ENCODE measurements at regions not wholly inside any gene's neighbourhood (a gene's known extent, or its start where the extent isn't known, plus 50 kb on each side); places are given as distances from the start of the nearest gene placed in this dataset.

GRCh38 chr12:125604976-125605375, 539.7 kb downstream of the AACS start:
- Histone ChIP-seq H3K27ac (no peak overlapping the region), H3K4me1 (replicated peaks) (no peaks in the 10 kb centered on the region), H3K9me3 (no peaks in the 10 kb centered on the region), H3K36me3 (no peaks in the 10 kb centered on the region), H3K27me3 (replicated peaks; ENCODE audit: insufficient read depth) (no peaks in the 10 kb centered on the region), H3K4me3 (no peak overlapping the region)
- no peak for DNase-seq (ENCODE audit: low spot score)
- TF ChIP-seq POLR2A (IDR thresholded peaks at IDR 0.05) (no peak), POLR2AphosphoS5 (IDR thresholded peaks at IDR 0.05) (no peak)
- WGBS: 30% methylated on average over 4 of the region's 4 CpGs
- intact Hi-C loops (cut with DNase I): no loop called here

GRCh38 chr12:125606312-125606711, 541.1 kb downstream of the AACS start:
- Histone ChIP-seq H3K27me3 (replicated peaks; ENCODE audit: insufficient read depth) (no peaks in the 10 kb centered on the region), H3K27ac (no peak overlapping the region), H3K9me3 (no peaks in the 10 kb centered on the region), H3K4me1 (replicated peaks) (no peaks in the 10 kb centered on the region), H3K36me3 (no peaks in the 10 kb centered on the region), H3K4me3 (no peak overlapping the region)
- TF ChIP-seq CTCF (IDR thresholded peaks at IDR 0.05) (no peak), POLR2AphosphoS5 (IDR thresholded peaks at IDR 0.05) (no peak), POLR2A (IDR thresholded peaks at IDR 0.05) (no peak)
- no peak for DNase-seq (ENCODE audit: low spot score)
- 92% methylated on average over 5 of the region's 5 CpGs for WGBS
- intact Hi-C loops (cut with DNase I): no loop called here

- H3K27ac ChIP-seq: no peak overlapping the region
- intact Hi-C loops (cut with DNase I): no loop called here
- TF ChIP-seq CTCF (IDR thresholded peaks at IDR 0.05) (no peak), POLR2A (IDR thresholded peaks at IDR 0.05) (no peak), POLR2AphosphoS5 (IDR thresholded peaks at IDR 0.05) (no peak)
Observed at GRCh38 chr12:125610292-125610691, 545.1 kb downstream of the AACS start.

GRCh38 chr12:125610971-125611370, 545.7 kb downstream of the AACS start:
- DNase-seq (ENCODE audit: low spot score): no peak
- WGBS: 52% methylated on average over 2 of the region's 2 CpGs
- Histone ChIP-seq H3K27me3 (replicated peaks; ENCODE audit: insufficient read depth) (no peaks in the 10 kb centered on the region), H3K9me3 (no peaks in the 10 kb centered on the region), H3K36me3 (no peaks in the 10 kb centered on the region), H3K4me1 (replicated peaks) (no peaks in the 10 kb centered on the region), H3K4me3 (no peak overlapping the region), H3K27ac (no peak overlapping the region)
- intact Hi-C loops (cut with DNase I): no loop called here
- no peak for TF ChIP-seq CTCF (IDR thresholded peaks at IDR 0.05)
- TF ChIP-seq POLR2AphosphoS5 (IDR thresholded peaks at IDR 0.05): no peak
- TF ChIP-seq POLR2A (IDR thresholded peaks at IDR 0.05): no peak

More at GRCh38 chr12:125610292-125610691, 545.1 kb downstream of the AACS start:
- Histone ChIP-seq H3K9me3 (no peaks in the 10 kb centered on the region), H3K27me3 (replicated peaks; ENCODE audit: insufficient read depth) (no peaks in the 10 kb centered on the region), H3K4me1 (replicated peaks) (no peaks in the 10 kb centered on the region), H3K4me3 (no peak overlapping the region), H3K36me3 (no peaks in the 10 kb centered on the region)
- WGBS: 68% methylated on average over 5 of the region's 5 CpGs
- no peak for DNase-seq (ENCODE audit: low spot score)

- TF ChIP-seq CTCF (IDR thresholded peaks at IDR 0.05) (no peak), POLR2AphosphoS5 (IDR thresholded peaks at IDR 0.05) (no peak), POLR2A (IDR thresholded peaks at IDR 0.05) (no peak)
- Histone ChIP-seq H3K36me3 (no peaks in the 10 kb centered on the region), H3K4me1 (replicated peaks) (no peaks in the 10 kb centered on the region), H3K4me3 (no peak overlapping the region), H3K9me3 (no peaks in the 10 kb centered on the region), H3K27ac (no peak overlapping the region), H3K27me3 (replicated peaks; ENCODE audit: insufficient read depth) (no peaks in the 10 kb centered on the region)
- intact Hi-C loops (cut with DNase I): no loop called here
- WGBS: 81% methylated on average over 1 of the region's 1 CpG
- no peak for DNase-seq (ENCODE audit: low spot score)
Observed at GRCh38 chr12:125614058-125614457, 548.8 kb downstream of the AACS start.

All from prostate gland (tissue), 2 donors.